Right renal pelvis (tissue), 4 donors: ENCODE measurements at regions not wholly inside any gene's neighbourhood (a gene's known extent, or its start where the extent isn't known, plus 50 kb on each side); places are given as distances from the start of the nearest gene placed in this dataset.
"Not testable (repeated sequence)": the region's sequence is repeated elsewhere in the genome, so short reads cannot be mapped to it uniquely, and the experiment has no call there.

Experiments used
- DNase-seq, 4 donors: peaks; one replicate each; pipeline ENCODE4 v3.0.0-alpha.2; 2013; ENCODE audit warnings: low read depth in 4 of 4, low spot score in 3 of 4, missing footprints in 1 of 4

- DNase-seq = no peak
Observed at GRCh38 chr4:12145106-12145505, 716.4 kb upstream of the HS3ST1 start.

- no peak for DNase-seq
Observed at GRCh38 chr4:12144051-12144450, 715.4 kb upstream of the HS3ST1 start.

- no peak for DNase-seq
Observed at GRCh38 chr4:12140864-12141263, 712.2 kb upstream of the HS3ST1 start.

GRCh38 chr4:12139296-12139695 lies 710.6 kb upstream of the HS3ST1 start:
- DNase-seq = no peak

- no peak for DNase-seq
Observed at GRCh38 chr4:12138488-12138887, 709.8 kb upstream of the HS3ST1 start.

GRCh38 chr4:12137575-12137974 lies 708.9 kb upstream of the HS3ST1 start:
- DNase-seq = no peak

- DNase-seq = no peak
Observed at GRCh38 chr4:12126474-12126873, 697.8 kb upstream of the HS3ST1 start.

GRCh38 chr4:12124138-12124537 lies 695.4 kb upstream of the HS3ST1 start:
- no peak for DNase-seq

- DNase-seq = no peak
Observed at GRCh38 chr4:12123707-12124106, 695.0 kb upstream of the HS3ST1 start.

GRCh38 chr4:12122316-12122715 lies 693.6 kb upstream of the HS3ST1 start:
- no peak for DNase-seq

GRCh38 chr4:12120968-12121367 lies 692.3 kb upstream of the HS3ST1 start:
- no peak for DNase-seq

GRCh38 chr4:12118651-12119213 lies 690.0 kb upstream of the HS3ST1 start:
- no peak for DNase-seq

GRCh38 chr4:12116009-12116552 lies 687.4 kb upstream of the HS3ST1 start:
- DNase-seq = no peak

- DNase-seq = no peak
Observed at GRCh38 chr4:12110627-12111026, 681.9 kb upstream of the HS3ST1 start.

GRCh38 chr4:12109056-12109455 lies 680.4 kb upstream of the HS3ST1 start:
- DNase-seq = not testable (repeated sequence)

- DNase-seq = no peak
Observed at GRCh38 chr4:12105519-12105918, 676.8 kb upstream of the HS3ST1 start.

GRCh38 chr4:12089920-12090319 lies 661.2 kb upstream of the HS3ST1 start:
- not testable (repeated sequence) for DNase-seq

- DNase-seq = no peak
Observed at GRCh38 chr4:12084690-12085089, 656.0 kb upstream of the HS3ST1 start.

GRCh38 chr4:12071316-12071715 lies 642.6 kb upstream of the HS3ST1 start:
- DNase-seq = peak in 3 of 4 donors; percentile 10 to 43 (median 38)

- no peak for DNase-seq
Observed at GRCh38 chr4:12053966-12054365, 625.3 kb upstream of the HS3ST1 start.

- no peak for DNase-seq
Observed at GRCh38 chr4:12053556-12053955, 624.9 kb upstream of the HS3ST1 start.

- DNase-seq = no peak
Observed at GRCh38 chr4:12050357-12050756, 621.7 kb upstream of the HS3ST1 start.

- DNase-seq = no peak
Observed at GRCh38 chr4:12042818-12043217, 614.1 kb upstream of the HS3ST1 start.
